ENCODE measurements at regions not wholly inside any gene's neighbourhood (a gene's known extent, or its start where the extent isn't known, plus 50 kb on each side); places are given as distances from the start of the nearest gene placed in this dataset.
A peak's percentile ranks its signal among the peaks of the same experiment; 100 is the strongest.

DNA sequence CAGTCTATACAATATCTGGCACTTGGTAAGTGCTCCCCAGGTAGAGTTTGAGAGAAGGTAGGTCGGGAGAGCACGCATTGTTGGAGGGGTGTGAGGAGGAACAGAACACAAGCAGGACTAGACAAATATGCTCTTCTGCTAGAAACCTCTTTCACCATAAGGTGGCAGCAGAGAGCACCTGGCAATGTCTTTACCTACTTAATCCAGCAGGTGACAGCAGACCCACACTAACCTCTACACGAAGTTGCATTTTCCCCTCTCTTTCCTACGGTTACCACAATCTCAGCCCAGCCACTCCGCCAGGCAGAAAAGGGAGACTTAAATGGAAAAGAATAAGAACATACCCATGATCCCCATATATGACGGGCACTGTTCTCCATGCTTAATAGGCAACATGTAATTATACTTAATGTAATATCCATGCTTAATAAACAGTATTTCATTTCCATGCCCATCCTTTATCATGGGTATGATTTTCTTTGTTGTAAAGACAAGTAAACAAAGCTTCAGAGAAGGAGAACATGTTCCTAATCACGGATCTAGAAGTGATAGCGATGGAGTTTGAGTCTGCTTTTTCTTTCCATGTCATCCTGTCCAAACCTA lies 55.1 kb upstream of the CCL2 start:
- Histone ChIP-seq H3K4me3 (no peak overlapping the region), H3K27ac (no peak overlapping the region), H3K36me3 (ENCODE audit: low read depth, missing control alignments) (no peaks in the 10 kb centered on the region), H3K4me1 (peaks cover 5% of the 10 kb centered on the region), H3K9me3 (no peaks in the 10 kb centered on the region), H3K27me3 (no peaks in the 10 kb centered on the region)
- intact Hi-C loops (cut with DNase I; ENCODE audit: low total_unique reads) = loop anchor here (5.0 kb wide), 1 partner anchor 162 kb away; the partner anchor contains the start of gene CCL1
- TF ChIP-seq, protein P1, sequence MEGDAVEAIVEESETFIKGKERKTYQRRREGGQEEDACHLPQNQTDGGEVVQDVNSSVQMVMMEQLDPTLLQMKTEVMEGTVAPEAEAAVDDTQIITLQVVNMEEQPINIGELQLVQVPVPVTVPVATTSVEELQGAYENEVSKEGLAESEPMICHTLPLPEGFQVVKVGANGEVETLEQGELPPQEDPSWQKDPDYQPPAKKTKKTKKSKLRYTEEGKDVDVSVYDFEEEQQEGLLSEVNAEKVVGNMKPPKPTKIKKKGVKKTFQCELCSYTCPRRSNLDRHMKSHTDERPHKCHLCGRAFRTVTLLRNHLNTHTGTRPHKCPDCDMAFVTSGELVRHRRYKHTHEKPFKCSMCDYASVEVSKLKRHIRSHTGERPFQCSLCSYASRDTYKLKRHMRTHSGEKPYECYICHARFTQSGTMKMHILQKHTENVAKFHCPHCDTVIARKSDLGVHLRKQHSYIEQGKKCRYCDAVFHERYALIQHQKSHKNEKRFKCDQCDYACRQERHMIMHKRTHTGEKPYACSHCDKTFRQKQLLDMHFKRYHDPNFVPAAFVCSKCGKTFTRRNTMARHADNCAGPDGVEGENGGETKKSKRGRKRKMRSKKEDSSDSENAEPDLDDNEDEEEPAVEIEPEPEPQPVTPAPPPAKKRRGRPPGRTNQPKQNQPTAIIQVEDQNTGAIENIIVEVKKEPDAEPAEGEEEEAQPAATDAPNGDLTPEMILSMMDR (IDR thresholded peaks at IDR 0.05) = peak; percentile 99 to 100 (median 99)
- no peak for TF ChIP-seq POLR2A (IDR thresholded peaks at IDR 0.05)
- 18 to 19% methylated on average over 8 of the region's 8 CpGs for WGBS, 2 donors
- DNase-seq = peak; percentile 91

- no peak for DNase-seq
- TF ChIP-seq, protein P1 (IDR thresholded peaks at IDR 0.05) = no peak
- no peak for TF ChIP-seq POLR2A (IDR thresholded peaks at IDR 0.05)
- 87 to 89% methylated on average over 1 of the region's 1 CpG for WGBS, 2 donors
- Histone ChIP-seq H3K27ac (no peak overlapping the region), H3K4me3 (no peak overlapping the region), H3K9me3 (no peaks in the 10 kb centered on the region), H3K27me3 (no peaks in the 10 kb centered on the region), H3K4me1 (peaks cover 5% of the 10 kb centered on the region), H3K36me3 (ENCODE audit: low read depth, missing control alignments) (no peaks in the 10 kb centered on the region)
- intact Hi-C loops (cut with DNase I; ENCODE audit: low total_unique reads) = loop anchor here (5.0 kb wide), 1 partner anchor 161 kb away; the partner anchor contains the start of gene CCL1
Observed at GRCh38 chr17:34201225-34201624, 53.9 kb upstream of the CCL2 start.

GRCh38 chr17:34201767-34202166 lies 53.3 kb upstream of the CCL2 start:
- Histone ChIP-seq H3K27me3 (no peaks in the 10 kb centered on the region), H3K4me3 (no peak overlapping the region), H3K36me3 (ENCODE audit: low read depth, missing control alignments) (no peaks in the 10 kb centered on the region), H3K9me3 (no peaks in the 10 kb centered on the region), H3K27ac (no peak overlapping the region), H3K4me1 (peaks cover 5% of the 10 kb centered on the region)
- WGBS, 2 donors = 80 to 84% methylated on average over 4 of the region's 4 CpGs
- TF ChIP-seq POLR2A (IDR thresholded peaks at IDR 0.05) = no peak
- TF ChIP-seq, protein P1 (IDR thresholded peaks at IDR 0.05) = no peak
- intact Hi-C loops (cut with DNase I; ENCODE audit: low total_unique reads) = loop anchor here (5.0 kb wide), 1 partner anchor 161 kb away; the partner anchor contains the start of gene CCL1
- no peak for DNase-seq

DNA sequence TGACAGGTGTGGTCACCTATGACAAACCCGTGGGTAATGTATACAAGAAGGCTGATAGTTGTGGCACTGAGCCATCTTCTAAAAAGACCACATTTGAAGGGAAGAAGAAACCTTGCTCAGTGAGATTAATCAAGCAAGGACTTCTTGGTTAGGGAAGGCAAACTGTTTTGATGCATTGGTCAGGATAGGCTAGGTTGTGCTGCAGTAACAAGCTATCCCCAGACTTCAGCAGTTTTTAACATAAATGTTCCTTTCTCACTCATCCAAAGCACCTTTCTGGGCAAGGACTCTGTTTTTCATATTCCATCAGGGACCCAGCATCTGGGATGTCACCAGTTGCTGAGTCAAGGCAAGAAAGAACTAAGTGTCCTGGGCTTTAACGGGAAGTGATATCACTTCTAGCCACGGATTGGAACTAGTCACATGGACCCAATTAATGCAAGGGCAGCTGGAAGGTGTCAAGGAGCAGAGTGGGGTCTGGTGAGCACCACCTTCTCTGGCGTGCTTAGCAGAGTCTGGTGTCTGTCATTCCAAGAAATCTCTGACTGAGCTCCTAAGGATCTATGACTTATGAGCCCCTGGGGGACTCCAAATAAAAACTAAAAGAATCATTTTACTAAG lies 52.0 kb upstream of the CCL2 start:
- Histone ChIP-seq H3K27ac (no peak overlapping the region), H3K36me3 (ENCODE audit: low read depth, missing control alignments) (no peaks in the 10 kb centered on the region), H3K4me3 (no peak overlapping the region), H3K4me1 (peaks cover 5% of the 10 kb centered on the region), H3K9me3 (no peaks in the 10 kb centered on the region), H3K27me3 (no peaks in the 10 kb centered on the region)
- intact Hi-C loops (cut with DNase I; ENCODE audit: low total_unique reads) = loop anchor here (5.0 kb wide), 1 partner anchor 159 kb away; the partner anchor contains the start of gene CCL1
- 68 to 84% methylated on average over 4 of the region's 4 CpGs for WGBS, 2 donors
- DNase-seq = no peak
- TF ChIP-seq, protein P1 (IDR thresholded peaks at IDR 0.05) = no peak
- no peak for TF ChIP-seq POLR2A (IDR thresholded peaks at IDR 0.05)

All from testis (tissue), 2 donors.